COLO668 (cell line): ENCODE measurements at regions not wholly inside any gene's neighbourhood (a gene's known extent, or its start where the extent isn't known, plus 50 kb on each side); places are given as distances from the start of the nearest gene placed in this dataset.

Source experiments
- DNase-seq: peaks from one replicate; lab custom pipeline; 2025; ENCODE audit not compliant: unreplicated experiment; lab: John Stamatoyannopoulos, UW

- no peak for DNase-seq
Measured at GRCh38 chr17:79360196-79360595, 250.7 kb downstream of the RBFOX3 start.

GRCh38 chr17:79356839-79357447, 253.9 kb downstream of the RBFOX3 start:
- no peak for DNase-seq

DNA sequence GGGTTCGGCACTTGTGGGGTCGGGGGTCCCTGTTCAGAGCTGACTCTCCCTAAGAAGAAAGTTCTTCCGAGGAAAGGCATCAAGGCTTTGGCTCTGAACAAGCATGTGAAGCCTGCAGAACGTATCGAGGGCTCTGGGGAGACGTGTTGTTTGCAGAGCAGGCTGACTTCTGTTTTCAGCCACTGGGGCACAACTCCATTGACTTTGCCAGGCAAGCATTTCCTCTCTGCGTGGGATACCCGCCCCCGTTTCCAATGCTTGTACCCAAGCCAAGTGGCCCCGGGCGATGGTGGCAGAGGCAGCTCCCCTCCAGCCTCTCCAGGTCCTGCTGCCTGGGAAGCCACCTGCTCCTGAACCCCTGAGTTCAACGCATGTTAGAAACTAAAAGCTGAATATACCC, 255.7 kb downstream of the RBFOX3 start:
- DNase-seq, result no peak

DNA sequence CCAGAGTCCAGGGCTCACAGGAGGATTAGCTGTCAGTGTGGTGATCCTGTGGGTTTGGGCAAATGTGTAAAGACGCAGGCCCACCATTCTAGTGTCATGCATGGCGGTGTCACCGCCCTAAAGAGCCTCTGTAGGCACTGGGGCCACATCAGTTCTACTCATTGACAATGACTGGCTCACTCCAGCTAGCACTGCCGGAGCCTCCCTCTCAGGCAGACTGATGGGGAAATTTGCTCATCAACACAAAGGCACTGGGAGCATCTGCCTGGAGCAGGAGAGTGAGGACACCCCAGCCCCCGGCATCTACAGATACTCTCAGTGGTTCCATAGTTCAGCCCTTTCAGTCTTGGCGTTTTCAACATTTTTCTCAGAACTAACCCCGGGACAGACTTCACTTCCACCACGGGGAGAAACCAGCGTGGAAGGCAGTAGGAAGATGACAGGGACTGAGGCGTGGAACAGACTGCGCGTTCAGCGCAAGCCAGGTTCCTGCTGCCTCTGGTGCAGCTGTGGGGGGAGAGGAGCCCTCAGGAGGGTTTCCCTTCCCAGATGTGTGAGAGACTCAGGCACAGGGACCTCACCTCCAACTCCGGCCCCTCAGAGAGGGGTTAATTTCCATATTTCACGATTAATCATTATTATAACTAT, 256.6 kb downstream of the RBFOX3 start:
- DNase-seq, result no peak

- DNase-seq, result no peak
Measured at GRCh38 chr17:79353548-79353947, 257.3 kb downstream of the RBFOX3 start.

DNA sequence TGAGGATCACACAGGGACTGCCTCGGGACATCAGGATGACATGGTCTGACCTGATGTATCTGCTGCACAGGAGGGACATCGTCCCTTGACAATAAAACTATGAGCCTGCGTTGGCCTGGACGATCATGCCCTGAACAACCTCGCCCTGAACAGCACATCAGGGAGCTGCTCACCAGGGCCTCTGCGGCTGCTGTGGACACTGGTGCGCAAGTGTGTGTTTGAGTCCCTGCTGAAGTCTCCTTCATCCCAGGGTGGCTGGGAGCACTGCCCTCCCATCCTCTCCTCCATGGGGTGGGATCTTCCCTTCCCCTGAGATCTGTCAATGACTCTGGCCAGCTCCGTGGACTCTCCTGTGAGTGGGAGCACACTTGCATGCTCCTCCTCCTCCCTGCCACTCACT, 257.8 kb downstream of the RBFOX3 start:
- no peak for DNase-seq

- DNase-seq, result no peak
Measured at GRCh38 chr17:79350533-79350932, 260.3 kb downstream of the RBFOX3 start.

DNA sequence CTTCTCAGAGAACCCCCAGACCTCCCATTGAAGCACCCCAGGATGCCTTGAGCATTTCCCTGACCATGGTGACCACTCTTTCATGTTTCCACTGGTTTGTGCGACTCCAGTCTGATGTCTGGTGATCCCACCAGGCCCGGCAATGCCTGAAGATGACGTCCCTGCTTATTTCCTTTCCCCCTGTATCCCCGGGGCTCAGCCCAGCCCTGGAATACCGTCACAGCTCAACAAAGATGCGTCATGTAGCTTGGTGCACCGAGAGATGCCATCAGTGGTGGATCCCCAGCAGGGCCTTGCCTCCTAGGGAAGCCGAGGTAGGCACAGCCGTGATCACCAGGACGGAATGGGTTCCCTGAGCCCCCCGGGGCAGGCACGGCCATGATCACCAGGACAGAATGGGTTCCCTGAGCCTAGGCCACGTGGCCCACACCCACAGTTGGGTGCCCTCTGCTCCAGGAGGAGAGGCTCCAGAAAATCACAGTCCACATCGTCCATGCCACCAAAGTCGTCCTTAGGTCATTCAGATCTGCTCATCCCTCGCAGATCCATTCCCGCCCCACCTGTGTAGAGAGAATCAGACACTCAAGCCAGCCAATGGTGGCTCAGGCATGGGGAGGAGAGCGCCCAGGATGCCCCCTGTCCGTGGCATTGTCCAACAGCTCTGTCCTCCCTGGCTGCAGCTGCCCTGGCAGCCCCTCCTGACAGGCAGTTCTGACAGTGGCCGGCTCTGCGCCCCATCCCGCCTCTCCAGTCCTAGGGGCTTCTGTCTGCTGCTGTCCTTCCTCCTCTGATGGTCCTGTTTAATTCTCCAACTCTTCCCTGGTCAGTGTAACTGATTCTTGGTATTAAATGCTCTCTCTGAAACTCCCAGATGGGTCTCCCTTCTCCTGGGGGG, 261.1 kb downstream of the RBFOX3 start:
- no peak for DNase-seq

DNA sequence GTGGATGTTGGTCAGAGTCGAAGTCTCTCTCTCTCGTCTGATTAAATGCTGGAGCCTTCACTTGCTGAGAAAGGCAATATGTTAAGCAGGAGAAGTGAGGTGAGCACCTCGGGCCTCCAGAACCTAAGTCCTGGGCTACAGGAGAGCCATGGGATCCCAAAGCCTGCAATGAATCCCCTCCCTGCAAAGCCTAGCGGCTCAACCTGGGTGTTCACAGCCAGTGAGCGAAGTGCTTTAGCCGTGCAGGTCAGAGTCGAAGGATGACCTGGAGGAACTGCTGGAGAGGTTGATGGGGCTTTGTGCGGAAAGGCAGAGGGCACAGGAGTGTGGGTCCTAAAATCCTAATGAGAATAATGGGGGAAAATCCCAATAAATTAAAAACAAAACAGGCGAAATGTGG, 267.8 kb downstream of the ENGASE start:
- DNase-seq, result no peak

DNA sequence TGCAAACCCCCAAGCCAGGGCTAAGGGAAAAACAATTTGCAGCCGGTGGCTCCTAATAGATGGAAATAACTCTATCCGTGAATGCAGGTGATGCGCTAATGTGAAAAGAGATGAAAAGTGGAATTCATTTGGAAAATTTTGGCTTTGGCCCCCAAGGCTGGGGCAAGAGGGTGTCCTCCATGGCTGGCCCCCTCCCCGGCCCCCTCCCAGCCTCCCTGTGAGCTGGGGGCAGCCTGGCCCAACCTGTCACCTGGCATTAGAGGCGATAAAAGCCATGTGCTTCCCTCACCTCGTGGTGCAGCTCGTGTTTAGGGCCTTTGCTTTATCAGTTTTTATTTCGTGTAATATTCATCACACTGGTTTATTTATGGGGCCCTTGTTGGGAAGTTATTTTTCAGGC, 267.2 kb downstream of the ENGASE start:
- DNase-seq, result no peak

GRCh38 chr17:79341222-79341780, 266.7 kb downstream of the ENGASE start:
- no peak for DNase-seq

DNA sequence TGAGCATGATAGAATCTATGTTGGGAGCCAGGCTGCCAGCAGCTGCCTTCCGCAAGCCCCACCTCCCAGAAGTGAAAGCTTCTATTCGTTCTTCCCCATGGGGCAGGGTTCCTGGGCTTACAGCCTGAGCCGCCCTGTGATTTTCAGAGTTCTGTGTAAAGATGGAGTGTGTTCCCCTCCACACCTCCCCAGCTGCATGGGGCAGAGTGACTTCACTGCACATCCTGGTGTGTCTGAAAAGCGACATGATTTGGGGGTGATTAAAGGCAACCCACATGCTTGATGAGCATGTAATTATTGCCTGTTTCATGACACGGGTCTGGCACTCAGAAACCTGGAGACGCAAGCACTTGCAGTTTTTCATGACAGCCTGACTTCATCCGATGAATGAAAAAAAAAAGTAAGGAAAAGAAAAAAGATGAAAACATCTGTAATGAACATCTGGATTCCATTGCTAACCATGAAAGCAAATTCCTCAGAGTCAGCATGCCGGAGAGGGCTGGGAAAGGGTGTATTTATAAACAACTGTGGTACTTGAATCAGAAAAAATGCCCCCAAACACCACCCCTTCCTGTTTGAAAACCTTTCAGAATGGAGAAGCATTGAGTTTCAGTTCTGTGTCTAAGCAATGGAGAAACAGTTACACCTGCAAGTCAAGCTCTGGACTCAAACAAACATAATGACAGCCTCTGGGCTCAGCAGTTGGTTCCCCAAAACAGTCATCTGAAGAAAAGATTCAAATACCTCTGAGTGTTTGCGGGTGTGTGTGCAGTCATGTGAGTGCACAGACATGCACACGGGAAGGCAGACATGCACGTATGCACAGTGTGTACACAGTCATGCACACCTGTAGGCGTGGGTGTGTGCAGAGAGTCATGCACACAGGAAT, 266.0 kb downstream of the ENGASE start:
- no peak for DNase-seq

- DNase-seq, result no peak
Measured at GRCh38 chr17:79339321-79339720, 264.7 kb downstream of the ENGASE start.

DNA sequence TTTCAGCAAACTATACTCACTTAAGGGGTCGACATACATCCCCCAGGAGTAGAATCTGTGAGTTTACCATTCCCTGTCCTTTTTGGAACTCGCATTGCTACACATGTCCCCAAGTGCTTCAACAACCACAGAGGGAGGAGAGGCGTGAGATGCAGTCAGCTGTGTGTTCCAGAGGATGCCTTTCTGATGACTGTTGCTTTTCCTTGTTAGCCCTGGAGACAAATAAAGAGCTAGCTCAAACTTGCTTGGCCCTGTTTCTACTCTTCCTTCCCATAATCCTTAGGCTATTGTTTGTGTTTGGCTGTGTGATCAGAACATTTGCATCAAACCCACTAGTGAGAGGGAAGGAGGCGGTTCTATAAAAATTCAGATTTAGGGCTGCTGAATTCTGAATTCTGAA, 264.0 kb downstream of the ENGASE start:
- DNase-seq, result no peak

DNA sequence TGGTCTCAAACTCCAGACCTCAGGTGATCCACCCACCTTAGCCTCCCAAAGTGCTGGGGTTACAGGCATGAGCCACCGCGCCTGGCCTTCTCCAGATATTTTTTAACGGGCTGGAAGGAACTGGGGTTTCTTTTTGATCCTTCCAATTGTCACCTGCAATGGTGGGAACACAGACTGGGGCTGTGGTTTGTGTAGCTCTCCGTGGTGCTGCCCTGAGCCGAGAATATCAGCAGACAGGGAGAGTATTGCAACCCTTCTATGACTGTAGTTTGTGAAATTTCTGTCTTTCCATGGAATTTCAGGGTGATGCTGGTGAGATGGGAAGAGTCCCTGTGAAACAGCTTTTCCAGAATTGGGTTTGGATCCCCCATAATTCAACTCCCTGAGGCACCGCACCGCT, 263.5 kb downstream of the ENGASE start:
- no peak for DNase-seq

DNA sequence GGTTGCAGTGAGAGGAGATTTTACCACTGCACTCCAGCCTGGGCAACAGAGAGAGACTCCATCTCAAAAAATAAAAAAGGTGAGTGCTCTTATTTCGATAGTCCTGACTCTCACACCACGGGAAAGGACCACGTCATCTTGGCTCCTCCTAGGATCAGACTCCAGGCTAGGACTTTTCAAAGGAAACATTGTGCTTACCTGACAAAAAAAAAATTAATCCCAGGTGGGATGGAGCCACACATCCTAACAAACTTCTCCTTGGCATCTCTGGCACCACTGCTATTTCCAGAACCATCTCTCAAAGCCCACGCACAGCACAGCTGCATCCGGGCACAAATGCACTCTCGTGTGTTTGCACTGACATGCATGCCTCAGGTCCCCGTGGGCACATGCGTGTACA, 262.4 kb downstream of the ENGASE start:
- DNase-seq, result no peak

DNA sequence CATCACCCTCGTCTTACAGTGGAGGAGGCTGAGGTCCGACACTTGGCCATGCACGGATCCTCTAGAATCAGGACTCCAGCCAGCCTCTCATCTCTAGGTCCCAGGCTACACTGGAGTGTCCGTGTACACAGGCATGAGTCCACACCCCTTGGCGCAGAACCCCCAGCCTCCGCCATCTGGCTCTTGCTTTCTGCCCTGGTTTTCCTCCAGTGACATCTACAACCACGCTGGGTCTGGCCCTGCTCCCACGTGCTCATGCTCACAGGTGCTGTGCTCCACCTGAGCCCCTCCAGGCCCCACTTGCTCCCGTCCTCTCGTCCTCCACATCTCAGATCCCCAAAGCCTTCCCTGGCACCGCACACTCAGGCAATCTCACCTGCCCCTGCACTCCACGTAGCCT, 260.8 kb downstream of the ENGASE start:
- DNase-seq, result no peak

DNA sequence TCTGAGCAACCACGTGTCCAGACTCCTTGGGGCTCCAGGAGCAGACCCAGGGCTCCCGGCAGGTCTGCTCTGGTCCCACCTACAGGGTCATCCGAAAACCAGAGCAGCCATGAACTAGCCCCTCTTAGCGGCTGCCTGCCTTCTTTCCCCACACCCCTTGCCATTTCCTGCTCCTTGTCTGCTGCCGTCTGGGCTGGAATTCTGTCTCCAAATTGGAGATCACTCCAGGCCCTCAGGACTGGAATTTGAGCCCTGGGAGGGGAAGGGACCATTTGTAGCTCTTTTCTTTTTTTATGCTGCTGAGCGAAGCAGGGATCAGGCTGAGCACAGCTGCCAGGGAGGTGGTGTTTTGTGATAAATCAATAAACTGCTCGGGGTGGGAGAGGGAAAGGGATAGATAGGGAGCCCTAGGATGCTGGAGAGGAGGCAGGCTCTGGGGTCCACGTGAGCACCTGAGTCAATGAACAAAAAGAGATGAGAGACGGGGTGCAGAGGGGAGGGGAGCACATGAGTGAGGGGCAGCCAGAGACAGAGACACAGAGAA, 257.5 kb downstream of the ENGASE start:
- no peak for DNase-seq

DNA sequence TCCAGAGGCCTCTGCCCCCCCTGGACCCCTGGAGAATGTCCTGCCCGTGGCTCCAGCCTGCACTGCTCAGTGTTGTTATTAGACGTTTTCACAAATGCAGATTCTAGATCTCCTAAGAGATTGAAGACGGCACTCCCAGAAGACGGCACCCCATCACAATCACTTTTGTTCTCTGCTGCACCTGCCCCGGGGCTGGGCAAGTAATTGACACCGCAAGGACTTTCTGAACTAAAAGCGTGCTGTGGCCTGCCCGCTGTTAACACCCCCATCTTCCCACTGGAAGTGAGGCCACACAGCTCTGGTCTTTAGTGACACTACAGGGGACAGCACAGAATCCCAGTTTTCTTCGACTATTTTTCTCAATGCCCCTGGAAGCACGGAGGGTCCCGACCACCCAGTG, 256.9 kb downstream of the ENGASE start:
- no peak for DNase-seq

DNA sequence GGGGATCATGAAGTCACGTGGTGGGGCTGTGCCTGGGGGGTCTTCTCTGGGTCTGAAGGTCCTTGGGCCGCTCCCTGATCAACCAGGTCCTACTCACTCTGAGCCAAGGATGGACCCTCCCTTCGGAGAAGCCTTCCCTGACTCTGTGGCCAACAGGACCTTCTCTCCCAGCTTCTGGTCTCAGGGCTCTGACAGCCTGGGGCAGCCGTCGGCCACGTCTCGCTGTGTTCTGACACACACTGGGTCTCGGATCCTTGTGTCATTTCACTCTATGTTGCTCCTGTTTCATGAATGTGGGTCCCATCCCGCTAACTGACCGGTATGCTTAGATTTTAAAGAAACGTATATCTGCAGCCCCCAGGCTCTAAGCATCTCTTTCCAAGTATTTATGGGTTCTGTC, 256.1 kb downstream of the ENGASE start:
- no peak for DNase-seq

- no peak for DNase-seq
Measured at GRCh38 chr17:79330229-79330628, 255.6 kb downstream of the ENGASE start.
